Large intestine (tissue), 3 donors: ENCODE measurements at regions not wholly inside any gene's neighbourhood (a gene's known extent, or its start where the extent isn't known, plus 50 kb on each side); places are given as distances from the start of the nearest gene placed in this dataset.
"Not testable (repeated sequence)": the region's sequence is repeated elsewhere in the genome, so short reads cannot be mapped to it uniquely, and the experiment has no call there.

ENCODE experiments used
- DNase-seq, 2 donors: peaks; one replicate each; pipeline versions ENCODE4 v3.0.0 to v3.0.0-alpha.2; 2013
- H3K27ac ChIP-seq: one replicate; pipeline ENCODE4 v1.5.1; 2013; ENCODE audit warnings: low read length
- H3K27me3 ChIP-seq: 2 replicates; pipeline ENCODE4 v1.6.1; 2013; ENCODE audit warnings: low read length; ENCODE audit not compliant: control insufficient read depth, insufficient read depth
- H3K36me3 ChIP-seq: 2 replicates; pipeline ENCODE4 v1.6.1; 2013; ENCODE audit warnings: low read length; ENCODE audit not compliant: control insufficient read depth, insufficient read depth
- H3K4me1 ChIP-seq: one replicate; pipeline ENCODE4 v1.6.1; 2013; ENCODE audit warnings: low read length; ENCODE audit not compliant: control insufficient read depth, insufficient read depth
- H3K4me3 ChIP-seq: one replicate; pipeline ENCODE4 v1.5.1; 2013; ENCODE audit warnings: low read length
- H3K9me3 ChIP-seq: one replicate; pipeline ENCODE4 v1.6.1; 2013; ENCODE audit warnings: mild to moderate bottlenecking, low read depth, low read length, moderate library complexity; ENCODE audit not compliant: control insufficient read depth
- WGBS: methylation state at CpG from one replicate; pipeline ENCODE4 v1.1.5; 2013; ENCODE audit warnings: low lambda C conversion rate; ENCODE audit not compliant: insufficient coverage; 5-methylcytosine and 5-hydroxymethylcytosine counted together

DNA sequence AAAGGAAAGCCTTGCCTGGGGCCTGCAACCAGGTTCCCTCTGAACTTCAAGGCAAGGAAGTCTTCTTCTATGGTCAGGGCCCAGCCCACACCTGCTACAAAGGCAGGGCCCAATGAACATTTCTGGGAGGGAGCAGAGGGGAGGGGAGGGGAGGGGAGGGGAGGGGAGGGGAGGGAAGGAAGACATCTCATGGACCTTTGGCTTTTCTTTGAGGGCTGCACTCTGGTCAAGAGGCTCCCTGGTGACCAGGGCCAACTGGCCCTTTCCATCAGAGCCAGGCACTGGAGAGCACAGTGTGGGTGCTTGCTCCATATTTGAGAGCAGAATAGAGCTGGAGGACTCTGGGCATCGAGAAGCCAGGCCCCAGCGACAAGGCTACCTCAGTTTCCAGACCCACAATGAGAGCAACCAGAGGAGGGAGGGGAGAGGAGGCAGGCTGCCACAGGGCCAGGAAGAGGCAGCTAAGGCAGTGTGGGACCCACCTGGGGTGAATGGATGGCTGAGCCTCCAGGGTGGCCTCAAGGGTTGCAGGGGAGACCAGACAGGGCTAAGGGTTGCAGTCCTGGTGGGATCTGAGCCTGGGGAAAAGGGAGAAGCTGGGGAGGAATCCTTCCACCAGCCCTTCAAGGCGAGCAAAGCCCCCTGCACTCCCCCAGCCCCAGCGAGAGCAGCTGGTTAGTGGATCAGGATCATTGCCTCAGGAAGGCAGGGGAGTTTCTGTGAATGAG is 84.8 kb downstream of the MRPL14 start:
- Histone ChIP-seq H3K27ac (peak overlapping the region; percentile 71), H3K9me3 (peaks cover 5% of the 10 kb centered on the region), H3K36me3 (no peaks in the 10 kb centered on the region), H3K4me1 (peaks cover 27% of the 10 kb centered on the region), H3K27me3 (no peaks in the 10 kb centered on the region), H3K4me3 (no peak overlapping the region)
- WGBS, result no CpG with 5 or more reads among the region's 4 CpGs
- no peak for DNase-seq

DNA sequence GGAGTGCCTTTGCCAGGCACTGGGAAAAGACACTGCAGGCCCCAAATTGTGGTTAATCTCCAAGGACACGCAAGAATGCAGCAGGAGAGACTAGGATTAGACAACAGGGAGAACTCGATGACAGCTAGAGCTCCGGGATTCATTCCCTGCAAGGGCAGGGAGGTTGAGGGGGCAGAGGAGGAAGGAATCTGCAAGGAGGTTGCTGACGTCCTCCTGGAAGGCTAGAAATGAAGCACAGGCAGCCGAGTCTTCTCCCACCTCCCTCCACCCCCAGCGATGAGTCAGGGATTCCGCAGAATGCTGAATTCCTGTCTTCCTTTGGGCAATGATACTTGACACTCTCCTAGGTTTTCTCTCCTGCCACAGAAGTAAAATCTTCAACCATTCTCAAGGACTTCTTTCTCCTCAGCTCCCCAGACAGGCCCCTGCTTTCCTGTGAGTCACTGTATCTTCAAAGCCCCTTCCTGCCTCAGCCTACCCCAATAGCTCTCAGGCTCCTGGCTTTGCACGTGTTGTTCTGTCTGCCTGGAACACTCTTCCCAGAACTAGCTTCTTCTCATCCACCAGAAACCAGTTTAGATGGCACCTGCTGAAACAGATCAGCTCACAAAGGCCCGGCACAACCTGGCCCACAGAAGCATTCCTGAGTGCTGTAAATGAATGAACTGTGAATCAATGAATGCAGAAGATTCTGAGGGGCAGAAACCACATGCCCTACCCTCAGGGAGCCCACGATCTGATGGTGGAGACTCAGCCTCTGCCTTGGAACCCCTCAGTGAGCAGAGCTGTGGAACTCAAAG is 85.6 kb downstream of the MRPL14 start:
- DNase-seq, result peak in 1 of 2 donors; percentile 36
- Histone ChIP-seq H3K27me3 (no peaks in the 10 kb centered on the region), H3K27ac (peak overlapping the region; percentile 43), H3K9me3 (peaks cover 5% of the 10 kb centered on the region), H3K4me3 (no peak overlapping the region), H3K36me3 (no peaks in the 10 kb centered on the region), H3K4me1 (peaks cover 27% of the 10 kb centered on the region)
- WGBS, result no CpG with 5 or more reads among the region's 10 CpGs

DNA sequence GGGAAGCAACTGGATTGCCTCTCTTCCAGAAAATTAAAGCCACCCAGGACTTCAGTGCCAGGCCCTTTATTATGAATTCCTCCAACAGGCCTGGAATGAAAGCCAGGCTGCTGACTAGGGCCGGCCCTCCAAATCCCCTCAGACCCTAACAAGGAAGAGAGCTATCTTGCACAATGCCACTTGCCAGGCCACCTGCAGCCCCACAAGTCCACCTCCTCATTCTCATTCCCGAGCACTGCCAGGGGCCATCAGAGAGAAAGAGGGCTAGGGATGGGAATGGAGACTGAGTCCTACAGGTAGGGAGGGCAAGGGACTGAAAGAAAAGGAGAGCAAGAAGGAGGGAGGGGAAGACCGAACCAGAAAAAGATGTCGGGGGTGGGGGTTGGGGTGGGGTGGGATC is 86.5 kb downstream of the MRPL14 start:
- no peak overlapping the region for H3K27ac ChIP-seq
- peaks cover 5% of the 10 kb centered on the region for H3K9me3 ChIP-seq

DNA sequence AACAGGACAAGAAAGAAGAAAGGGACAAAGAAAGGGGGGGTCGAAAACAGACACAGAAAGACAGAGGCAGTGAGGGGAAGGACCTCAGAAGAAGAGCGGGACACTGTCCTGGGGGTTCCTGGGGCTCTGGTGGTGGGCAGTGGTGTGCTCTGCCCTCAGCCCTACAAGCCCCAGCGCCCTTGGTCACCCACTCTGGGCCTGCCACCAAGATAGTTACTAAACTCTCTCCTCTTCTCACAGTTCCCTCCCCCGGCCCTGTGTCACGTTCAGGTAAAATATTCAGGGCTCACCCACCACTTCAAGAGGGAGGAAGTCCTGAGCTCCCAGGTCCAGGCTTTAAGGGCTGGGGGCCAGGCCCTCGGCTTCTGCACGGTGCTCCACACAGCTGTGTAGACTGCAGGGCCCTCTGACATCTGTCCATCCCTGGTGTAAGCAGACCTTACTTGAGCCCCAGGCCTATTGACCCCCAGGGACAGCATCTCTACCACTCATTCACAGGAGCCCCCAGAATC is 87.4 kb downstream of the MRPL14 start:
- no CpG with 5 or more reads among the region's 7 CpGs for WGBS
- H3K27me3 ChIP-seq, result no peaks in the 10 kb centered on the region
- H3K36me3 ChIP-seq, result no peaks in the 10 kb centered on the region
- H3K4me1 ChIP-seq, result peaks cover 27% of the 10 kb centered on the region
- no peak for DNase-seq
- peaks cover 4% of the 10 kb centered on the region for H3K9me3 ChIP-seq
- no peak overlapping the region for H3K27ac ChIP-seq
- no peak overlapping the region for H3K4me3 ChIP-seq

More for the DNA sequence above, 86.5 kb downstream of the MRPL14 start:
- Histone ChIP-seq H3K27me3 (no peaks in the 10 kb centered on the region), H3K36me3 (no peaks in the 10 kb centered on the region), H3K4me3 (no peak overlapping the region), H3K4me1 (peaks cover 27% of the 10 kb centered on the region)
- DNase-seq, result no peak
- no CpG with 5 or more reads among the region's 4 CpGs for WGBS

DNA sequence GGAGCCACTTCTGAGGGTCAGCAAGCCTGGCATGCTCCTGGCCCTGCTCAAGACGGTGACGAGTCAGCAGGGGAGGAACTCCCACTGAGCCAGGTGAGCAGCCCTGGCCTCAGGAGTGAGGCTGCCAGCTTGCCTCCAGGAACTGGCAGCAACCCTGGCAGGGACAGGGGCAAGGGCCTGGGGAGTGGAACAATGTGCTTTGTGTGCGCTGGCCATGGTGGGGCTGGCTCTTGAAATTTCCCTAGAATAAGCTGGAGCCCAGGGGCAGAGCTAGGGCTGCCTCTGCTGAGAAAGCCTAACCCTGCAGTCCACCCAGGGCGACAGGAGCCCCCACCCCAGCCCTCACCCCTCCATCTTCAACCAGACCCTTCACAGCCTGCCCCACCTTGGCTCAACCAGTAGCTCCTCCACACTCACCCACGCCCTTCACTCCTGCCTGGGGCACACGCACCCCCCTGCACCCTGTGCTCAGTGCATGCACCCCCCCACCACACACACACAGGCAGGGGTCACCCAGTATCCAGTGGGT is 88.0 kb downstream of the MRPL14 start:
- no CpG with 5 or more reads among the region's 6 CpGs for WGBS
- Histone ChIP-seq H3K4me3 (no peak overlapping the region), H3K9me3 (no peaks in the 10 kb centered on the region), H3K27ac (no peak overlapping the region), H3K27me3 (no peaks in the 10 kb centered on the region), H3K4me1 (peaks cover 27% of the 10 kb centered on the region), H3K36me3 (no peaks in the 10 kb centered on the region)
- no peak for DNase-seq

DNA sequence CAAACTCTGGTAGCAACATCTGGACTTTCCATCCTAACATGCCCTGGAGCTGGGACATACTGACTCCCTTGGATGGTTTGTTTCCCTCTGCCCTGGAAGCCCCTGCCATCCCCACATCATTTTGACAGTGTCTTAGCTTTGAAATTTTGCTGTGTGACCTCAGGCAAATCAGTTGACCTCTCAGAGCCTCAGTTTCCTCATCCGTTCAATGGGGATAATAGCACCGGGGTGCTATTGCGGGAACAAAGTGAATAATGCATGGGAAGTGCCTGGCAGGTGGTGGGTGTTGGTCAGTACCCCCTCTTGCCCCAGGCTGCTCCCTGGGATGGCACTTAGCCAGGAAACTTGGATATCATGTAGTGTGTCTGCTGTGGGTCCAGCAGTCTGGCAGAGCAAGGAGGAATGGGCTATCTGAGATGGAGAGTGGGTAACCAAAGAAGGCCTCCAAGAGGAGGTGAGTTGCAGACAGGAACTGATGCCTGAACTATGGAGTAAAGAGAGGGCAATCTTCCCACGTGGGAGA is 88.6 kb downstream of the MRPL14 start:
- Histone ChIP-seq H3K27ac (no peak overlapping the region), H3K4me1 (peaks cover 22% of the 10 kb centered on the region), H3K4me3 (no peak overlapping the region), H3K36me3 (no peaks in the 10 kb centered on the region), H3K9me3 (no peaks in the 10 kb centered on the region), H3K27me3 (no peaks in the 10 kb centered on the region)
- no peak for DNase-seq
- 83% methylated on average over 1 of the region's 4 CpGs for WGBS

DNA sequence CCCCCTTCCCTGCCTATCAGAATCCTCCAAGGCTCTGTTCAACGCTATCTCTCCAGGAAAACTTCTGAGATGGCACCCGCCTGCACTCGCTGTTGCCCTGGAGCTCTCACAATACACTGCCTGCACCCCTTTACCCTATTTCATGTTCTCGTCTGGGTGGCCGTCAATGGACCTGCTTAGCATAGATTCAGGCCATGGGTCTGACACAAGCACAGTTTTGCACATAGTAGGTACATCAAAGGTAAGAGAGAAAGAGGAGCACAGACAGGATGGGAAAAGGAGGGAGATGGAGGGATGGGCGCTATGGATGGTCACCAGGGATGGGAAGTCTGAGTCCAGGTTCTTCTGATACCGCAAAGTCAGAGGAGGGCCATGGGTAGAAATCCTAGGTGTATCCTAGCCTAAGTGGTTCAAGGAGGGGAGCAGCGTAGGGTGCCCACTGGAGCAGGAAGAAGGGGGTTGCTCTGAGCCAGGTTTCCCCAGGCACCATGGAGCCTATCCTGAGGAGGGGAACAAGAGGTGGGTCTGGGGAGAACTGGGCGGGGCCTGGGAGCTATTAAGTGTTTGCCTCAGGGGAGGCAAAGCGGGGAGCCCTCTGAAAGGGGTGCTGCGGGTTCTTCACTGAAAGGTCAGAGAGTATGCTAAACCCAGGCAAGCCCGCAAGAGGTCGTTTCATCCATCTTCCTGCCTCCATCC is 89.3 kb downstream of the MRPL14 start:
- no peak for DNase-seq
- H3K27ac ChIP-seq, result no peak overlapping the region
- no peaks in the 10 kb centered on the region for H3K27me3 ChIP-seq
- 100% methylated on average over 2 of the region's 13 CpGs for WGBS
- H3K4me1 ChIP-seq, result peaks cover 16% of the 10 kb centered on the region
- H3K36me3 ChIP-seq, result no peaks in the 10 kb centered on the region
- H3K9me3 ChIP-seq, result no peaks in the 10 kb centered on the region
- no peak overlapping the region for H3K4me3 ChIP-seq

DNA sequence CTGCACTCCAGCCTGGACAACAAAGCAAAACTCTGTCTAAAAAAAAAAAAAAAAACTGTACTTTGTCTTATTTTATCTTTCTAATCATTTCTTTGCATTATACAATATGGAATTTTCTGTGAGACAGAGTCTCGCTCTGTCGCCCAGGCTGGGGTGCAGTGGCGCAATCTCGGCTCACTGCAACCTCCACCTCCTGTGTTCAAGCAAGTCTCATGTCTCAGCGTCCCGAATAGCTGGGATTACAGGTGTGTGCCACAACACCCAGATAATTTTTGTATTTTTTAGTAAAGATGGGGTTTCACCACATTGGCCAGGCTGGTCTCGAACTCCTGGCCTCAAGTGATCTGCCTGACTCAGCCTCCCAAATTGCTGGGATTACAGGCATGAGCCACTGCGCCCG is 90.0 kb downstream of the MRPL14 start:
- H3K9me3 ChIP-seq, DNase-seq: not testable (repeated sequence)
- no CpG with 5 or more reads among the region's 9 CpGs for WGBS

DNA sequence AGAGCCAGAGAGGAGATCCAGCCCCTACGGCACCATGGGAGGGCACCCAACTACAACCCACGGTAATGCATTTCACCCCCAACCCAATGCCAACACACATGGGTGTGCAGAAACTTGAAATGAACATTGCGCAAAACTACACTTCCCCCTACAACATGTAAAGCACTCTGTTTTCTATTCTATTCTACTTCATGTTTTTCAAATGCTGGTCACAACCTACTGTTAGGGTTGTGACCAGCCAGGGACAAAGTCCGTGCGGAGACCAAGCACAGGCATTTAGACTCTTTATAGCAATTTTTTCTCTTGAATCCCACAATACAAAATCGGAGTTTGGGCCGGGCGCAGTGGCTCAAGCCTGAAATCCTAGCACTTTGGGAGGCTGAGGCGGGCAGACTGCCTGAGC is 90.6 kb downstream of the MRPL14 start:
- Histone ChIP-seq H3K27me3 (no peaks in the 10 kb centered on the region), H3K4me1 (peaks cover 4% of the 10 kb centered on the region), H3K27ac (no peak overlapping the region), H3K36me3 (no peaks in the 10 kb centered on the region), H3K4me3 (no peak overlapping the region), H3K9me3 (no peaks in the 10 kb centered on the region)
- no CpG with 5 or more reads among the region's 9 CpGs for WGBS
- no peak for DNase-seq

More for the DNA sequence above, 90.0 kb downstream of the MRPL14 start:
- not testable (repeated sequence) for H3K27ac ChIP-seq, H3K36me3 ChIP-seq, H3K4me1 ChIP-seq, H3K4me3 ChIP-seq, H3K27me3 ChIP-seq

DNA sequence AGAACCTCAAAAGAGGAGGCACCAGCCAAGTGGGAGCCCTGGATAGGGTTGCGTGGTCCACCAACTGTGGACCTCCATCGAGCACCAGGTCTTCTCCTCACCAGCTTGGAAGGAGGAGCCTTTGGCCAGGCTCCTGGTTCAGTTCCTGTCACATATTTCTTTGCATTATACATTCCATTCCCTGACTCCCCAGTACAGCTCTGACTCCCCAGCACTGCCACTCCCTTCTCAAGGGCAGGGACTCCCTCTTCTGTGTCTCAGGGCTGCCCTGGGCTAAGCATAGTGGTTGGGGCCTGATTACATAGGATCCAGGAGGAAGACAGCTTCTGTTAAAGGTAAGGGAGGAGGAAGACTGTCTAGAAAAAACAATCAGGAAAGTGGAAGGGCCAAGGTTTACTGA is 91.1 kb downstream of the MRPL14 start:
- H3K27me3 ChIP-seq, result no peaks in the 10 kb centered on the region
- no CpG with 5 or more reads among the region's 2 CpGs for WGBS
- DNase-seq, result no peak

More for the DNA sequence above, 91.1 kb downstream of the MRPL14 start:
- no peaks in the 10 kb centered on the region for H3K36me3 ChIP-seq
- H3K27ac ChIP-seq, result no peak overlapping the region
- H3K9me3 ChIP-seq, result no peaks in the 10 kb centered on the region
- H3K4me1 ChIP-seq, result no peaks in the 10 kb centered on the region
- no peak overlapping the region for H3K4me3 ChIP-seq
